Left lung (tissue), 4 donors: ENCODE measurements at regions not wholly inside any gene's neighbourhood (a gene's known extent, or its start where the extent isn't known, plus 50 kb on each side); places are given as distances from the start of the nearest gene placed in this dataset.

ENCODE experiments used
- ATAC-seq: fragments of 200-7000 bp; cut with Tn5 transposase; one replicate; pipeline ENCODE4 v1.9.1; 2020; ENCODE audit warnings: moderate library complexity
- DNase-seq, 4 donors: peaks; one replicate each; pipeline ENCODE4 v3.0.0-alpha.2; 2013 to 2020
- H3K27ac ChIP-seq, 2 donors: fragments of 200-600 bp; sonication (generic) in 1 of 2; one replicate each; pipeline versions ENCODE4 v1.5.0 to v1.8.0; 2020 to 2021
- H3K27me3 ChIP-seq, 2 donors: fragments of 200-600 bp; sonication (generic) in 1 of 2; one replicate each; pipeline versions ENCODE4 v1.5.0 to v1.8.0; 2020 to 2021
- H3K36me3 ChIP-seq, 2 donors: fragments of 200-600 bp; sonication (generic) in 1 of 2; one replicate each; pipeline versions ENCODE4 v1.5.0 to v1.8.0; 2020 to 2021
- H3K4me1 ChIP-seq, 2 donors: fragments of 200-600 bp; one replicate each; pipeline ENCODE4 v1.8.0; 2021
- H3K4me3 ChIP-seq, 2 donors: fragments of 200-600 bp; sonication (generic) in 1 of 2; one replicate each; pipeline versions ENCODE4 v1.5.0 to v1.8.0; 2020 to 2021; ENCODE audit warnings: mild to moderate bottlenecking in 1 of 2
- H3K9me3 ChIP-seq, 2 donors: fragments of 200-600 bp; sonication (generic) in 1 of 2; one replicate each; pipeline versions ENCODE4 v1.5.0 to v1.8.0; 2020 to 2021
- CTCF ChIP-seq, 2 donors: fragments of 200-600 bp; sonication (generic) in 1 of 2; IDR thresholded peaks; one replicate each; pipeline versions ENCODE4 v1.5.0 to v1.8.0; 2021; ENCODE audit warnings: antibody characterized with exemption in 2 of 2
- intact Hi-C, 2 donors: fragments of 100-400 bp; cut with DNase I; formaldehyde crosslinking; loops; one replicate each; pipeline versions ENCODE4 v1.11.2 to v1.14.2; 2022
- donor health status: DM: no; HTN: yes; CAD: no.
- donor health status: DM: no; HTN: no; CAD: no.

GRCh38 chr6:138719011-138719635, 54.4 kb upstream of the CCDC28A start:
- H3K36me3 ChIP-seq, result no peaks in the 10 kb centered on the region
- TF ChIP-seq CTCF (IDR thresholded peaks at IDR 0.05), result no peak
- no peak overlapping the region for H3K4me3 ChIP-seq
- H3K4me1 ChIP-seq, result peaks cover 0 to 17% of the 10 kb centered on the region in 2 donors
- DNase-seq (no peak), ATAC-seq (no peak)
- no peaks in the 10 kb centered on the region for H3K27me3 ChIP-seq
- intact Hi-C loops, result no loop called here
- H3K27ac ChIP-seq, result no peak overlapping the region
- H3K9me3 ChIP-seq, result peaks cover 0 to 12% of the 10 kb centered on the region in 2 donors

- Histone ChIP-seq H3K4me3 (no peak overlapping the region), H3K27ac (no peak overlapping the region), H3K27me3 (no peaks in the 10 kb centered on the region), H3K36me3 (no peaks in the 10 kb centered on the region), H3K4me1 (peaks cover 3 to 19% of the 10 kb centered on the region in 2 donors), H3K9me3 (peaks cover 0 to 6% of the 10 kb centered on the region in 2 donors)
- TF ChIP-seq CTCF (IDR thresholded peaks at IDR 0.05), result no peak
- intact Hi-C loops, result no loop called here
- ATAC-seq (no peak), DNase-seq (no peak)
Measured at GRCh38 chr6:138719744-138720143, 53.8 kb upstream of the CCDC28A start.

DNA sequence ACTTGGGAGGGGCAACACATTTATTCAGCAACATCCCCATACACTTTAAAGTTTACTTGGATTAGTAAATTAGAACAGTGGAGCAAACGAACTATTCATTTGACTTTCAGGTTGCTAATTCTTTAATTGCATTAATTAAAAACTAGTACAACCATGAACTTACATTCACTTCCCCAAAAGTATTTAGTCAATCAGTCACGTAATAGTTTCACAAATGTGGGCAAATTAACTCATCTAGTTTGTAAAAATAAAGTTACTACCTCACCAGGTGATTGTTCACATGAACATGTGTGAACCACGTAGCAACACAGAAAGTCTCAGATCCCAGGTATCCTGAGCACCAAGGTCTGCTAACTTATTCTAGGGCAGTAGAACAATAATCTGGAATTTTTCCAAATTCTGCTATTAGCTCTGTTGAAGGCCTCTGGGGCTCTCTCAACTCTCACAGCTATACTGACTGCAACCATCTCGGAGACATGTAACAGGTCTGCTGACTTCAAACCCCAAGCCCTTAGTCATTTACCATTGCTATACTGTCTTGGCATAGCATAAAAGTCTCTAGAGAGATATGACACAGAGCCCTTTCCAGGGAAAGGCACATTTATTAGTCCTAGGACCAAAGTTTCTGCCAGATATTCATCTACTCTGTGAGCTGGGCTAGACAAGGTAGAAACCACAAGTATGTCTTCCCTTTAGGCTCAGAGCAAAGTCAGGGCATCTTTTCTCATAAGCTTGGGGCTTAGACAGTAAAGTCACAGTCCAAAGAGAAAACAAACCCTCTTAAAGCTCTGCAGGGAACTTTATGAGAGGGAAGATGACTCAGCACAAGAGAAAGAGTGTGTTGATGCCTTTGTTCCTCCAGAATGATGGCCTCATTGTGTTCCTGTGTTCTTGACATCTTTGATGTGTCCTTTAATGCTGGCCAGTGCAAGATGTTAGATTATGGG, 50.9 kb upstream of the CCDC28A start:
- Histone ChIP-seq H3K27me3 (no peaks in the 10 kb centered on the region), H3K4me1 (peaks cover 3 to 19% of the 10 kb centered on the region in 2 donors), H3K4me3 (no peak overlapping the region), H3K9me3 (no peaks in the 10 kb centered on the region), H3K27ac (no peak overlapping the region), H3K36me3 (no peaks in the 10 kb centered on the region)
- peak; percentile 22 for ATAC-seq
- no peak for TF ChIP-seq CTCF (IDR thresholded peaks at IDR 0.05)
- intact Hi-C loops, result no loop called here
- DNase-seq, result no peak
